AG04449 (cell line): ENCODE measurements at regions not wholly inside any gene's neighbourhood (a gene's known extent, or its start where the extent isn't known, plus 50 kb on each side); places are given as distances from the start of the nearest gene placed in this dataset.

ENCODE experiments used
- CTCF ChIA-PET: fragments of 350-600 bp; formaldehyde crosslinking; extraction: SDS; loops from one replicate; lab custom pipeline; 2021; ENCODE audit warnings: antibody characterized with exemption; lab: Yijun Ruan, JAX
- POLR2A ChIA-PET: fragments of 400-600, 350-600 bp; formaldehyde crosslinking; extraction: SDS; loops from one replicate; lab custom pipeline; 2020; ENCODE audit warnings: antibody characterized with exemption, inconsistent platforms; lab: Yijun Ruan, JAX
- DNase-seq: peaks from one replicate; pipeline ENCODE4 v3.0.0-alpha.2; 2010; ENCODE audit warnings: low read depth, low spot score
- H3K4me3 ChIP-seq: 2 replicates; pipeline ENCODE4 v1.5.1; 2011; ENCODE audit warnings: low read depth, mild to moderate bottlenecking, control low read depth, low read length
- CTCF ChIP-seq: IDR thresholded peaks from one replicate; pipeline ENCODE4 v1.5.1; 2011; ENCODE audit warnings: mild to moderate bottlenecking, moderate library complexity, low read length, control low read depth, inconsistent platforms; ENCODE audit not compliant: insufficient read depth; ENCODE audit errors: missing control alignments

- no peak for TF ChIP-seq CTCF
- DNase-seq: no peak
- POLR2A ChIA-PET: no interaction called here
- CTCF ChIA-PET: no interaction called here
- H3K4me3 ChIP-seq: no peak overlapping the region
These were observed 1109.7 kb downstream of the CDH11 start for GRCh38 chr16:64012166-64012565.

- H3K4me3 ChIP-seq: no peak overlapping the region
- no peak for DNase-seq
- TF ChIP-seq CTCF: no peak
- POLR2A ChIA-PET: no interaction called here
- CTCF ChIA-PET: no interaction called here
These were observed 1110.2 kb downstream of the CDH11 start for GRCh38 chr16:64011650-64012049.

GRCh38 chr16:64008131-64008530, 1113.7 kb downstream of the CDH11 start:
- no peak for TF ChIP-seq CTCF
- no peak overlapping the region for H3K4me3 ChIP-seq
- DNase-seq: no peak
- CTCF ChIA-PET: interaction anchor here (0.9 kb wide), 1 partner anchor 1098 kb away, joined by 3 read pairs; no protein-coding TSS in a partner anchor
- POLR2A ChIA-PET: no interaction called here

GRCh38 chr16:64004116-64004515, 1117.7 kb downstream of the CDH11 start:
- ChIA-PET POLR2A (no interaction called here), CTCF (no interaction called here)
- no peak for TF ChIP-seq CTCF
- no peak overlapping the region for H3K4me3 ChIP-seq
- no peak for DNase-seq

- TF ChIP-seq CTCF: no peak
- H3K4me3 ChIP-seq: no peak overlapping the region
- POLR2A ChIA-PET: no interaction called here
- CTCF ChIA-PET: no interaction called here
- no peak for DNase-seq
These were observed 1126.8 kb downstream of the CDH11 start for GRCh38 chr16:63995025-63995424.

GRCh38 chr16:63983401-63983800, 1138.5 kb downstream of the CDH11 start:
- DNase-seq: no peak
- ChIA-PET POLR2A (no interaction called here), CTCF (no interaction called here)
- TF ChIP-seq CTCF: no peak
- H3K4me3 ChIP-seq: no peak overlapping the region

- no peak for DNase-seq
- no peak for TF ChIP-seq CTCF
- CTCF ChIA-PET: no interaction called here
- POLR2A ChIA-PET: interaction anchor here (0.6 kb wide), 1 partner anchor 86 kb away, joined by 3 read pairs; no protein-coding TSS in a partner anchor
- no peak overlapping the region for H3K4me3 ChIP-seq
These were observed 1139.1 kb downstream of the CDH11 start for GRCh38 chr16:63982741-63983140.
